ENCODE measurements at regions not wholly inside any gene's neighbourhood (a gene's known extent, or its start where the extent isn't known, plus 50 kb on each side); places are given as distances from the start of the nearest gene placed in this dataset.

- TF ChIP-seq POLR2A (IDR thresholded peaks at IDR 0.05) (no peak), POLR2AphosphoS5 (IDR thresholded peaks at IDR 0.05) (no peak)
- TF ChIP-seq, protein P1, sequence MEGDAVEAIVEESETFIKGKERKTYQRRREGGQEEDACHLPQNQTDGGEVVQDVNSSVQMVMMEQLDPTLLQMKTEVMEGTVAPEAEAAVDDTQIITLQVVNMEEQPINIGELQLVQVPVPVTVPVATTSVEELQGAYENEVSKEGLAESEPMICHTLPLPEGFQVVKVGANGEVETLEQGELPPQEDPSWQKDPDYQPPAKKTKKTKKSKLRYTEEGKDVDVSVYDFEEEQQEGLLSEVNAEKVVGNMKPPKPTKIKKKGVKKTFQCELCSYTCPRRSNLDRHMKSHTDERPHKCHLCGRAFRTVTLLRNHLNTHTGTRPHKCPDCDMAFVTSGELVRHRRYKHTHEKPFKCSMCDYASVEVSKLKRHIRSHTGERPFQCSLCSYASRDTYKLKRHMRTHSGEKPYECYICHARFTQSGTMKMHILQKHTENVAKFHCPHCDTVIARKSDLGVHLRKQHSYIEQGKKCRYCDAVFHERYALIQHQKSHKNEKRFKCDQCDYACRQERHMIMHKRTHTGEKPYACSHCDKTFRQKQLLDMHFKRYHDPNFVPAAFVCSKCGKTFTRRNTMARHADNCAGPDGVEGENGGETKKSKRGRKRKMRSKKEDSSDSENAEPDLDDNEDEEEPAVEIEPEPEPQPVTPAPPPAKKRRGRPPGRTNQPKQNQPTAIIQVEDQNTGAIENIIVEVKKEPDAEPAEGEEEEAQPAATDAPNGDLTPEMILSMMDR (IDR thresholded peaks at IDR 0.05): no peak
Observed at GRCh38 chr19:30070968-30071632, 129.1 kb downstream of the URI1 start.
